ENCODE measurements at regions not wholly inside any gene's neighbourhood (a gene's known extent, or its start where the extent isn't known, plus 50 kb on each side); places are given as distances from the start of the nearest gene placed in this dataset.

DNA sequence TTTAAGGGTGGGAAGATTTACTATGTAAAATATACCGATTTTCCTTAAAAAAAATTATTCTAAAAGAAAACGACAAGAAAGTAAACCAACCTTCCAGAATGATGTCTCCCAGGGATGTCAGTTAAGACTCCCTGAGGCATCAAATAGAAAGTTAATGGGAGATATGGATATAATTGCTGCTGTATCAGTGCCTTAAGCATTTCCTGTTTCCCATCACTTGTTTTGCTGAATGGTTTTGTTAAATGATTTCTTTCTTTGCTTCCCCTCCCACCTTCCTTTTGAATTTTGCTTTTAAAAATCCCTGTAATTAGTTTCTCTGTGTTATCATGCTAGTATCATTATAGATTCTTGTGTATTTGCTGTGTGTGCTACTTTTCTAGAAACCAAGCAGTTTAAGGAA, 154.3 kb upstream of the CWC22 start:
- no peak overlapping the region for H3K27ac ChIP-seq (ENCODE audit: extremely low read depth, low read depth, low read length)
- no peaks in the 10 kb centered on the region for H3K9me3 ChIP-seq (ENCODE audit: control insufficient read depth, insufficient read depth, low read depth, low read length)
- no peaks in the 10 kb centered on the region for H3K4me1 ChIP-seq (ENCODE audit: control insufficient read depth, insufficient read depth, low read length)
- CTCF ChIA-PET = no interaction called here
- POLR2A ChIA-PET = no interaction called here
- H3K36me3 ChIP-seq (ENCODE audit: control insufficient read depth in 2 of 2, insufficient read depth in 1 of 2, low read length in 2 of 2) = no peaks in the 10 kb centered on the region
- H3K4me3 ChIP-seq (ENCODE audit: low read depth, low read length) = no peak overlapping the region
- TF ChIP-seq ZNF521 (tag by site-specific recombination; IDR thresholded peaks at IDR 0.05) (no peak), TCF7L2 (IDR thresholded peaks at IDR 0.05; ENCODE audit: borderline replicate concordance, low read depth, low read length) (no peak), ZNF596 (tag by site-specific recombination; IDR thresholded peaks at IDR 0.05) (no peak), ZNF660 (tag by site-specific recombination; IDR thresholded peaks at IDR 0.05) (no peak), ZNF416 (tag by site-specific recombination; IDR thresholded peaks at IDR 0.05) (no peak), WT1 (tag by site-specific recombination; IDR thresholded peaks at IDR 0.05) (no peak), SP2 (tag by site-specific recombination; IDR thresholded peaks at IDR 0.05) (no peak), MEIS1 (CRISPR knock-in tag; IDR thresholded peaks at IDR 0.05; ENCODE audit: borderline replicate concordance) (no peak)
- TF ChIP-seq, protein P1, sequence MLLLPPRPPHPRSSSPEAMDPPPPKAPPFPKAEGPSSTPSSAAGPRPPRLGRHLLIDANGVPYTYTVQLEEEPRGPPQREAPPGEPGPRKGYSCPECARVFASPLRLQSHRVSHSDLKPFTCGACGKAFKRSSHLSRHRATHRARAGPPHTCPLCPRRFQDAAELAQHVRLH (tag by site-specific recombination; IDR thresholded peaks at IDR 0.05) = no peak
- TF ChIP-seq, protein P2, sequence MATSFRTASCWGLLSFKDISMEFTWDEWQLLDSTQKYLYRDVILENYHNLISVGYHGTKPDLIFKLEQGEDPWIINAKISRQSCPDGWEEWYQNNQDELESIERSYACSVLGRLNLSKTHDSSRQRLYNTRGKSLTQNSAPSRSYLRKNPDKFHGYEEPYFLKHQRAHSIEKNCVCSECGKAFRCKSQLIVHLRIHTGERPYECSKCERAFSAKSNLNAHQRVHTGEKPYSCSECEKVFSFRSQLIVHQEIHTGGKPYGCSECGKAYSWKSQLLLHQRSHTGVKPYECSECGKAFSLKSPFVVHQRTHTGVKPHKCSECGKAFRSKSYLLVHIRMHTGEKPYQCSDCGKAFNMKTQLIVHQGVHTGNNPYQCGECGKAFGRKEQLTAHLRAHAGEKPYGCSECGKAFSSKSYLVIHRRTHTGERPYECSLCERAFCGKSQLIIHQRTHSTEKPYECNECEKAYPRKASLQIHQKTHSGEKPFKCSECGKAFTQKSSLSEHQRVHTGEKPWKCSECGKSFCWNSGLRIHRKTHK (tag by site-specific recombination; IDR thresholded peaks at IDR 0.05) = no peak

DNA sequence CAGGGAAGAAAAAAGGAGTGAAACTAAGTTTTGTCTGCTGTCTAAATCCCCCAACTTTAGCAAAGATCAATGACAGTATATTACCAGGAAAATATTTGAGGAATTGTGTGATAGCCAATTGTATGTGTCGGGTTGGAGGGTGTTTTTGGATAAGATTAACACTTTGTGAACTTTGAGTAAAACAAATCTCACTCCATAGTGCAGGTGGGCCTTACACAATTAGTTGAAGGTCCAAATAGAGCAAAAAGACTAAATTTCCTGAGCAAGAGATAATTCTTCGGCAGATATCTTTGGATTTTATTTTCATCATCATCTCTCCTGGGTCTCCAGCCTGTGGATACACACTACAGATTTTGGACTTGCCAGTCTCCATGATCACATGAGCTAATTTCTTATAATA, 152.8 kb upstream of the CWC22 start:
- Histone ChIP-seq H3K4me1 (ENCODE audit: control insufficient read depth, insufficient read depth, low read length) (no peaks in the 10 kb centered on the region), H3K9me3 (ENCODE audit: control insufficient read depth, insufficient read depth, low read depth, low read length) (no peaks in the 10 kb centered on the region), H3K4me3 (ENCODE audit: low read depth, low read length) (no peak overlapping the region), H3K27ac (ENCODE audit: extremely low read depth, low read depth, low read length) (no peak overlapping the region), H3K36me3 (ENCODE audit: control insufficient read depth in 2 of 2, insufficient read depth in 1 of 2, low read length in 2 of 2) (no peaks in the 10 kb centered on the region)
- no peak for TF ChIP-seq ZNF391 (tag by site-specific recombination; IDR thresholded peaks at IDR 0.05; ENCODE audit: borderline replicate concordance, low read depth)
- peak; percentile 92 for TF ChIP-seq ZNF10 (tag by site-specific recombination; IDR thresholded peaks at IDR 0.05)
- no peak for TF ChIP-seq ZNF621 (tag by site-specific recombination; IDR thresholded peaks at IDR 0.05)
- CTCF ChIA-PET = no interaction called here
- POLR2A ChIA-PET = no interaction called here

DNA sequence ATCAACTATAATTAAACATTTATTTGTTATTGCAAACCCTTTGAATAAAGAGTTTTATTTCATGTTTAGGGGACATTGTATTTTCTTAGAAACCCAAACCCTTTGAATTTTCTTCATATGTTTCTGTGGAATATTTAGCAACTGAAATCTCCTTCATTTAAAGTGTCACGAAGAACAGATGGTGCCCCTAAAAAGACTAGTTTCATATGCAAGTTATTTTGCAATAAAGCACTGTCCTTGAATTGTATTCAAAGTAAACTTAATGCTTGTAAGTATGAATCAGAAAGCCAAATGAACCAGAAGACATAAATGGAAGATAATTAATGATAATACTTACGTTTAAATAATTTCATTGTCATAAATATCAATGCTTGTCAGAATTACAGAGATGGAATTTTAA, 151.9 kb upstream of the CWC22 start:
- H3K9me3 ChIP-seq (ENCODE audit: control insufficient read depth, insufficient read depth, low read depth, low read length) = no peaks in the 10 kb centered on the region
- H3K36me3 ChIP-seq (ENCODE audit: control insufficient read depth in 2 of 2, insufficient read depth in 1 of 2, low read length in 2 of 2) = no peaks in the 10 kb centered on the region
- no peak overlapping the region for H3K4me3 ChIP-seq (ENCODE audit: low read depth, low read length)
- CTCF ChIA-PET = no interaction called here
- no peak for TF ChIP-seq ZNF510 (tag by site-specific recombination; IDR thresholded peaks at IDR 0.05; ENCODE audit: insufficient replicate concordance)
- no peaks in the 10 kb centered on the region for H3K4me1 ChIP-seq (ENCODE audit: control insufficient read depth, insufficient read depth, low read length)
- POLR2A ChIA-PET = no interaction called here
- H3K27ac ChIP-seq (ENCODE audit: extremely low read depth, low read depth, low read length) = no peak overlapping the region

DNA sequence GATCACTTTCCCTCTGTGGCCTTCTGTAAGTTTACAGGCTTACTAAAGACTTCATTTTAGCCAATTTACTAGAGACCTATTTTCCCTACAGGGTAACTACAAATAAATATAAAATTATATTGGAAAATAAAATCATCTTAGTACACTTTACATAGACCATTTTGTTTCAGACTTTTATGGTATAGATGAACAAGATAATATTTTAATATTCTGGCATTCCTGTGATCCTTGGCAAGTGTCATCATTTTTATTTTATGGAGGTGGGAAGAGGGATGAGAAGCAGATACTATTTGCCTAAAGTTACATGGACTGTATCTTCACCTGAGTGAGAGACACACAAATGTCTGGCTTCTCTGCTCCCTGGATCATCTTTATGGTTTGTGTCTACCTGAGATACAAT, 149.6 kb upstream of the CWC22 start:
- CTCF ChIA-PET = no interaction called here
- Histone ChIP-seq H3K4me1 (ENCODE audit: control insufficient read depth, insufficient read depth, low read length) (no peaks in the 10 kb centered on the region), H3K36me3 (ENCODE audit: control insufficient read depth in 2 of 2, insufficient read depth in 1 of 2, low read length in 2 of 2) (no peaks in the 10 kb centered on the region), H3K27ac (ENCODE audit: extremely low read depth, low read depth, low read length) (no peak overlapping the region), H3K9me3 (ENCODE audit: control insufficient read depth, insufficient read depth, low read depth, low read length) (no peaks in the 10 kb centered on the region), H3K4me3 (ENCODE audit: low read depth, low read length) (no peak overlapping the region)
- POLR2A ChIA-PET = no interaction called here
- TF ChIP-seq ZBTB21 (tag by site-specific recombination; IDR thresholded peaks at IDR 0.05) = no peak
- TF ChIP-seq ZNF404 (tag by site-specific recombination; IDR thresholded peaks at IDR 0.05) = no peak
- TF ChIP-seq, protein P3, sequence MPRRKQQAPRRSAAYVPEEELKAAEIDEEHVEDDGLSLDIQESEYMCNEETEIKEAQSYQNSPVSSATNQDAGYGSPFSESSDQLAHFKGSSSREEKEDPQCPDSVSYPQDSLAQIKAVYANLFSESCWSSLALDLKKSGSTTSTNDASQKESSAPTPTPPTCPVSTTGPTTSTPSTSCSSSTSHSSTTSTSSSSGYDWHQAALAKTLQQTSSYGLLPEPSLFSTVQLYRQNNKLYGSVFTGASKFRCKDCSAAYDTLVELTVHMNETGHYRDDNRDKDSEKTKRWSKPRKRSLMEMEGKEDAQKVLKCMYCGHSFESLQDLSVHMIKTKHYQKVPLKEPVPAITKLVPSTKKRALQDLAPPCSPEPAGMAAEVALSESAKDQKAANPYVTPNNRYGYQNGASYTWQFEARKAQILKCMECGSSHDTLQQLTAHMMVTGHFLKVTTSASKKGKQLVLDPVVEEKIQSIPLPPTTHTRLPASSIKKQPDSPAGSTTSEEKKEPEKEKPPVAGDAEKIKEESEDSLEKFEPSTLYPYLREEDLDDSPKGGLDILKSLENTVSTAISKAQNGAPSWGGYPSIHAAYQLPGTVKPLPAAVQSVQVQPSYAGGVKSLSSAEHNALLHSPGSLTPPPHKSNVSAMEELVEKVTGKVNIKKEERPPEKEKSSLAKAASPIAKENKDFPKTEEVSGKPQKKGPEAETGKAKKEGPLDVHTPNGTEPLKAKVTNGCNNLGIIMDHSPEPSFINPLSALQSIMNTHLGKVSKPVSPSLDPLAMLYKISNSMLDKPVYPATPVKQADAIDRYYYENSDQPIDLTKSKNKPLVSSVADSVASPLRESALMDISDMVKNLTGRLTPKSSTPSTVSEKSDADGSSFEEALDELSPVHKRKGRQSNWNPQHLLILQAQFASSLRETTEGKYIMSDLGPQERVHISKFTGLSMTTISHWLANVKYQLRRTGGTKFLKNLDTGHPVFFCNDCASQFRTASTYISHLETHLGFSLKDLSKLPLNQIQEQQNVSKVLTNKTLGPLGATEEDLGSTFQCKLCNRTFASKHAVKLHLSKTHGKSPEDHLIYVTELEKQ (tag by site-specific recombination; IDR thresholded peaks at IDR 0.05; ENCODE audit: borderline replicate concordance) = no peak
- no peak for TF ChIP-seq SALL2 (tag by site-specific recombination; IDR thresholded peaks at IDR 0.05; ENCODE audit: borderline replicate concordance)
- TF ChIP-seq GLIS1 (tag by site-specific recombination; IDR thresholded peaks at IDR 0.05) = no peak
- no peak for TF ChIP-seq ZNF544 (tag by site-specific recombination; IDR thresholded peaks at IDR 0.05)
- TF ChIP-seq ZEB2 (tag by site-specific recombination; IDR thresholded peaks at IDR 0.05) = no peak
- no peak for TF ChIP-seq ZNF560 (tag by site-specific recombination; IDR thresholded peaks at IDR 0.05; ENCODE audit: borderline replicate concordance)
